Esophagus muscularis mucosa (tissue), 4 donors: ENCODE measurements at regions not wholly inside any gene's neighbourhood (a gene's known extent, or its start where the extent isn't known, plus 50 kb on each side); places are given as distances from the start of the nearest gene placed in this dataset.
"Not testable (repeated sequence)": the region's sequence is repeated elsewhere in the genome, so short reads cannot be mapped to it uniquely, and the experiment has no call there.

Experiments
- DNase-seq: peaks from one replicate; pipeline ENCODE4 v3.0.0-alpha.2; 2017; ENCODE audit errors: extremely low spot score
- H3K27ac ChIP-seq, 4 donors: fragments of 200-600 bp; sonication (generic); replicated peaks in 1 of 4; 1 replicate in 3 of 4; 2 replicates in 1 of 4; pipeline ENCODE4 v1.5.1; 2016 to 2019; ENCODE audit warnings: mild to moderate bottlenecking in 1 of 4
- H3K27me3 ChIP-seq, 4 donors: fragments of 200-600 bp; sonication (generic); one replicate each; pipeline versions ENCODE4 v1.5.1 to v1.6.0; 2016 to 2019
- H3K36me3 ChIP-seq, 4 donors: fragments of 200-600 bp; sonication (generic); one replicate each; pipeline ENCODE4 v1.5.1; 2016 to 2019
- H3K4me1 ChIP-seq, 4 donors: fragments of 200-600 bp; sonication (generic); one replicate each; pipeline ENCODE4 v1.5.1; 2016 to 2019
- H3K4me3 ChIP-seq, 4 donors: fragments of 200-600 bp; sonication (generic); 1 replicate in 2 of 4; 2 replicates in 2 of 4; pipeline ENCODE4 v1.5.1; 2016 to 2019; ENCODE audit warnings: mild to moderate bottlenecking in 4 of 4, moderate library complexity in 1 of 4
- H3K9me3 ChIP-seq, 4 donors: fragments of 200-600 bp; sonication (generic); 1 replicate in 3 of 4; 2 replicates in 1 of 4; pipeline ENCODE4 v1.5.1; 2016 to 2019
- WGBS: methylation state at CpG from one replicate; pipeline ENCODE4 v1.1.5; 2018; 5-methylcytosine and 5-hydroxymethylcytosine counted together
- intact Hi-C: fragments of 100-400 bp; cut with DNase I; formaldehyde crosslinking; loops from one replicate; pipeline ENCODE4 v1.15.1; 2023

DNA sequence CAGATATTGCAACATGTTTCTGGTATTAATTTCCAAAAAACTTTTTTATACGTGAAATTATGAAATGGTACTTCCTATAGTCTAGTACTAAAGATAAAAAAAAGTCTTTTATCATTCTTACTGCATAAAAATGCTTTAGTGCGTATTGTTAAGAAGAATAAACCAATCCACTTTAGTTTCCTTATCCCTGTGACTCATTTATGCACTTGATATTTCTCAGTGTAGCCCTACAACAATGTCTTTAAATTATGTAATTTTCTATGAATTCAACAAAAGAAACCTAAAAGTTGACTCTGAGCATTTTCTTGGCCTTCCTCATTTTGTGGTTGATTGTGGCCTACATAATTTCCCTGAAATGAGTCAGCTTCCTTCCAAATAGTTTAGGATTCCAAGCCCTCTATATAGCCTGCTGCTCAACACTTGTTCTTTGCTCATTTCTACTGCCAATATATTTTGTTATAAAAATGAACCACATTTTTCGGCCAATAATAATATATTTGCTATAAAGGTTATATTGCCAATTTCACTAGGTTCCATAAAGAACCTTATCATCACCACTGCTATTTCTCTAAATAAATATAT is 961.7 kb upstream of the ADAMTS5 start:
- DNase-seq, H3K4me1 ChIP-seq, H3K4me3 ChIP-seq, H3K27ac ChIP-seq, H3K9me3 ChIP-seq, H3K27me3 ChIP-seq, H3K36me3 ChIP-seq, intact Hi-C loops: not testable (repeated sequence)
- WGBS = 59% methylated on average over 3 of the region's 3 CpGs

GRCh38 chr21:27921421-27921820 is 954.5 kb upstream of the ADAMTS5 start:
- 55% methylated on average over 1 of the region's 1 CpG for WGBS
- DNase-seq = not testable (repeated sequence)

GRCh38 chr21:27917966-27918365 is 951.1 kb upstream of the ADAMTS5 start:
- H3K27ac ChIP-seq, intact Hi-C loops, H3K36me3 ChIP-seq, H3K4me1 ChIP-seq, H3K9me3 ChIP-seq, DNase-seq, H3K27me3 ChIP-seq, H3K4me3 ChIP-seq: not testable (repeated sequence)

More at GRCh38 chr21:27921421-27921820, 954.5 kb upstream of the ADAMTS5 start:
- H3K9me3 ChIP-seq, H3K4me1 ChIP-seq, H3K27me3 ChIP-seq, H3K27ac ChIP-seq, intact Hi-C loops, H3K36me3 ChIP-seq, H3K4me3 ChIP-seq: not testable (repeated sequence)

DNA sequence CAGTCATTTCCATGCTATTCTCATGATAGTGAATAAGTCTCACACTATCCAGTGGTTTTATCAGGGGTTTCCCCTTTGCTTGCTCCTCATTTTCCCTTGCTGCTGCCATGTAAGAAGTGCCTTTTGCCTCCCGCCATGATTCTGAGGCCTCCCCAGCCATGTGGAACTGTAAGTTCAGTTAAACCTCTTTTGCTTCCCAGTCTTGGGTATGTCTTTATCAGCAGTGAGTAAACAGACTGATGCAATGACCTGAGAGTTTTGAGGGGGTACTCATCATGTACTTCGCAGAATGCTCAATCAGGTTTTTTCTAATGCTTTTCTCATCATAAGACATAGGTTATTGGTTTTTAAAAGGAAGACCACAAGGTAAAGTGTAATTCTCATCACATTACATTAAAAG is 949.4 kb upstream of the ADAMTS5 start:
- 93% methylated on average over 2 of the region's 2 CpGs for WGBS
- DNase-seq, intact Hi-C loops, H3K4me3 ChIP-seq, H3K27me3 ChIP-seq, H3K36me3 ChIP-seq, H3K4me1 ChIP-seq, H3K9me3 ChIP-seq, H3K27ac ChIP-seq: not testable (repeated sequence)

GRCh38 chr21:27912133-27912532 is 945.2 kb upstream of the ADAMTS5 start:
- H3K27ac ChIP-seq, H3K4me3 ChIP-seq, H3K27me3 ChIP-seq, intact Hi-C loops, H3K36me3 ChIP-seq, DNase-seq, H3K9me3 ChIP-seq, H3K4me1 ChIP-seq: not testable (repeated sequence)
- WGBS = 96% methylated on average over 2 of the region's 2 CpGs

DNA sequence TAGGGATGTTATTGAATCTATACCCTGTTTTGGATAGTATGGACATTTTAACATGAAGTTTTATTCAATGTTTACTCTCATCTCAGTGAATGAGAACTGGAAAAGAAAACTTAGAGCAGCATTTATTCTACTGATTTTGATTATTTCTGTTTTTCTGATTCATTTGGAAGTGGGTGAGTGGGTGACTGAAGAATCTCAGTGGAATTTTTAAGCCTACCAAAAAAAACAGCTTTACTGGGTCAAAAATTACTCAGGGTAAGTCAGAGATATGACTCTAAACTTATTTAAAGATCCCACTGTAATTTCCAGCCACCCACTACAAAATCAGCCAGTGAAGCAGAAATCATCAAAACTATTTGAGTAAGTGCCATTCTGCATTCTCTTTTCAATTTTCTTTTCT is 942.6 kb upstream of the ADAMTS5 start:
- H3K9me3 ChIP-seq, H3K27me3 ChIP-seq, DNase-seq, H3K4me1 ChIP-seq, H3K4me3 ChIP-seq, H3K36me3 ChIP-seq, intact Hi-C loops, H3K27ac ChIP-seq: not testable (repeated sequence)

DNA sequence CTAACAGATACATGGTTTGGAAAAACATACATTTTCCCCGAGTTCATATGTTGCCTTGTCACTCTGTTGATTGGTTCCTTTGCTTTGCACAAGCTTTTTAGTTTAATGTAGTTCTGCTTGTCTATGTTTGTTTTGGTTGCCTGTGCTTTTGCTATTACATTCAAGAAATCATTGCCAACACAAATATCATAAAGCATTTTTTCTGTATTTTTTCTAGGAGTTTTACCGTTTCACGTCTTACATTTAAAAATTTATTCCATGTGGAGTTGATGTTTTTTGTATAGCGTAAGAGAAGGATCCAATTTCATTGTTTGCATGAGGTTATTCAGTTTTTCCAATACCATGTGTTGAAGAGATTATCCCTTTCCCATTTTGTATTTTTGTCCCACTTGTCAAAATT is 941.9 kb upstream of the ADAMTS5 start:
- H3K27me3 ChIP-seq, H3K36me3 ChIP-seq, H3K9me3 ChIP-seq, H3K4me1 ChIP-seq, intact Hi-C loops, H3K4me3 ChIP-seq, DNase-seq, H3K27ac ChIP-seq: not testable (repeated sequence)
- 84% methylated on average over 4 of the region's 4 CpGs for WGBS

GRCh38 chr21:27902904-27903303 is 936.0 kb upstream of the ADAMTS5 start:
- H3K4me3 ChIP-seq, H3K9me3 ChIP-seq, H3K27ac ChIP-seq, DNase-seq, H3K4me1 ChIP-seq, H3K36me3 ChIP-seq, H3K27me3 ChIP-seq, intact Hi-C loops: not testable (repeated sequence)
- WGBS = 59% methylated on average over 2 of the region's 2 CpGs

GRCh38 chr21:27893619-27894018 is 926.7 kb upstream of the ADAMTS5 start:
- H3K4me1 ChIP-seq, intact Hi-C loops, H3K27me3 ChIP-seq, H3K36me3 ChIP-seq, DNase-seq, H3K27ac ChIP-seq, H3K4me3 ChIP-seq, H3K9me3 ChIP-seq: not testable (repeated sequence)
- 83% methylated on average over 2 of the region's 3 CpGs for WGBS

- H3K9me3 ChIP-seq, intact Hi-C loops: not testable (repeated sequence)
- WGBS = 77% methylated on average over 4 of the region's 4 CpGs
Measured at GRCh38 chr21:27891495-27891894, 924.6 kb upstream of the ADAMTS5 start.

GRCh38 chr21:27887808-27888455 is 921.0 kb upstream of the ADAMTS5 start:
- H3K27me3 ChIP-seq, H3K36me3 ChIP-seq, H3K4me3 ChIP-seq, H3K27ac ChIP-seq, H3K4me1 ChIP-seq, H3K9me3 ChIP-seq, DNase-seq, intact Hi-C loops: not testable (repeated sequence)
- 97% methylated on average over 1 of the region's 1 CpG for WGBS

More at GRCh38 chr21:27891495-27891894, 924.6 kb upstream of the ADAMTS5 start:
- H3K27ac ChIP-seq, H3K36me3 ChIP-seq, DNase-seq, H3K4me1 ChIP-seq, H3K4me3 ChIP-seq, H3K27me3 ChIP-seq: not testable (repeated sequence)
